ENCODE measurements at regions not wholly inside any gene's neighbourhood (a gene's known extent, or its start where the extent isn't known, plus 50 kb on each side); places are given as distances from the start of the nearest gene placed in this dataset.

DNA sequence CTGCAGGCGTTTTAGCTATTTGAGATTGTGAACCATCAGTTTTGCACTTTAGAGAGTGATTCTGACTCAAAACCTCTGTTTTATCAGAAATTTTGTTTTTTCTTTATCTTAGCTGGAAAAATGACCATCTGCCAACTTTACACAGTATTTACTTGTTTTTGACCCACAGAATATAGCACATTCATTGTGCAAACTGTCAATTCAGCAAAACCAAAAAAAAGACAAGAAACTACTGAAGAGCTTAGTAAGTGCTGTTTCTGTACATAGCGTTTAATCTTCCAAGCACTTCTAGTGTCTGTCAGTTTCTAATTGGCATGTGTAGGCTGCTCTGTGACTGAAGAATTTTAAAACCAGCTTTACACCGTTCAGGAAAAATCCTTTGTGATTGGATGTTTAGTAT, 76.0 kb upstream of the VANGL1 start:
- no peak for TF ChIP-seq CTCF (IDR thresholded peaks at IDR 0.05; ENCODE audit: low read length)
- TF ChIP-seq EZH2 (IDR thresholded peaks at IDR 0.05; ENCODE audit: borderline replicate concordance, low read length), result no peak

Measured in OCI-LY1 (cell line).